CD14-positive monocyte (primary cell): ENCODE measurements at regions not wholly inside any gene's neighbourhood (a gene's known extent, or its start where the extent isn't known, plus 50 kb on each side); places are given as distances from the start of the nearest gene placed in this dataset.

ENCODE experiments used
- DNase-seq, 3 donors: peaks; one replicate each; pipeline ENCODE4 v3.0.0-alpha.2; 2011 to 2022
- H2AFZ ChIP-seq: 2 replicates; pipeline ENCODE4 v1.6.0; 2012; ENCODE audit warnings: mild to moderate bottlenecking, low read depth, low read length, inconsistent platforms; ENCODE audit not compliant: insufficient read depth, poor library complexity, severe bottlenecking
- H3K27ac ChIP-seq, 2 donors: 1 replicate in 1 of 2; 2 replicates in 1 of 2; pipeline ENCODE4 v1.5.1; 2012 to 2013; ENCODE audit warnings: low read length in 2 of 2, control low read depth in 1 of 2, inconsistent platforms in 1 of 2, low read depth in 1 of 2, mild to moderate bottlenecking in 1 of 2
- H3K27me3 ChIP-seq, 2 donors: one replicate each; pipeline versions ENCODE4 v1.6.0 to v1.6.1; 2011 to 2013; ENCODE audit warnings: low read length in 2 of 2; ENCODE audit not compliant: control insufficient read depth in 2 of 2, insufficient read depth in 2 of 2
- H3K36me3 ChIP-seq, 2 donors: replicated peaks in 1 of 2; 1 replicate in 1 of 2; 2 replicates in 1 of 2; pipeline versions ENCODE4 v1.5.1 to v1.6.1; 2012 to 2013; ENCODE audit warnings: low read length in 2 of 2, control low read depth in 1 of 2, inconsistent platforms in 1 of 2, mild to moderate bottlenecking in 1 of 2; ENCODE audit not compliant: insufficient read depth in 2 of 2, control insufficient read depth in 1 of 2
- H3K4me1 ChIP-seq, 2 donors: 1 replicate in 1 of 2; 2 replicates in 1 of 2; pipeline versions ENCODE4 v1.5.1 to v1.6.1; 2012 to 2013; ENCODE audit warnings: low read length in 2 of 2, control low read depth in 1 of 2, inconsistent platforms in 1 of 2, mild to moderate bottlenecking in 1 of 2, moderate library complexity in 1 of 2; ENCODE audit not compliant: insufficient read depth in 2 of 2, control insufficient read depth in 1 of 2
- H3K4me2 ChIP-seq: replicated peaks from 2 replicates; pipeline ENCODE3; 2012; ENCODE audit warnings: low read length, moderate library complexity, mild to moderate bottlenecking; ENCODE audit not compliant: poor library complexity, severe bottlenecking; ENCODE audit errors: extremely low read depth
- H3K4me3 ChIP-seq, 3 experiments: fragments of 200-600 bp in 1 of 3; sonication (generic) in 1 of 3; replicated peaks in 1 of 3; 1 replicate in 2 of 3; 2 replicates in 1 of 3; pipeline ENCODE4 v1.5.1; 2011 to 2013; ENCODE audit warnings: low read length in 3 of 3, mild to moderate bottlenecking in 3 of 3, control low read depth in 2 of 3, low read depth in 2 of 3, inconsistent platforms in 1 of 3, moderate library complexity in 1 of 3
- H3K79me2 ChIP-seq: 2 replicates; pipeline ENCODE4 v1.6.0; 2012; ENCODE audit warnings: mild to moderate bottlenecking, control low read depth, inconsistent platforms, low read length, moderate library complexity; ENCODE audit not compliant: insufficient read depth
- H3K9ac ChIP-seq: 2 replicates; pipeline ENCODE4 v1.6.0; 2017; ENCODE audit warnings: low read length, mild to moderate bottlenecking; ENCODE audit not compliant: insufficient read depth, poor library complexity, severe bottlenecking
- H3K9me3 ChIP-seq, 2 donors: replicated peaks in 1 of 2; 1 replicate in 1 of 2; 2 replicates in 1 of 2; pipeline versions ENCODE4 v1.5.1 to v1.6.1; 2012 to 2013; ENCODE audit warnings: low read length in 2 of 2, control low read depth in 1 of 2; ENCODE audit not compliant: control insufficient read depth in 1 of 2, insufficient read depth in 1 of 2
- H4K20me1 ChIP-seq: 2 replicates; pipeline ENCODE4 v1.6.0; 2012; ENCODE audit warnings: mild to moderate bottlenecking, low read length, control low read depth, moderate library complexity; ENCODE audit not compliant: insufficient read depth
- H3K27ac Mint-ChIP-seq, 7 donors: one replicate each; pipeline ENCODE4 v1.8.0; 2020; ENCODE audit warnings: mild to moderate bottlenecking in 7 of 7, mixed read lengths in 7 of 7, moderate library complexity in 6 of 7, inconsistent platforms in 2 of 7
- H3K27me3 Mint-ChIP-seq, 3 donors: one replicate each; pipeline ENCODE4 v1.8.0; 2021 to 2022; ENCODE audit warnings: low read depth in 3 of 3, mild to moderate bottlenecking in 3 of 3, mixed read lengths in 3 of 3, moderate library complexity in 3 of 3, inconsistent platforms in 1 of 3
- H3K36me3 Mint-ChIP-seq, 2 donors: one replicate each; pipeline ENCODE4 v1.8.0; 2020; ENCODE audit warnings: mixed read lengths in 2 of 2, inconsistent platforms in 1 of 2, mild to moderate bottlenecking in 1 of 2
- H3K4me1 Mint-ChIP-seq: one replicate; pipeline ENCODE4 v1.8.0; 2020; ENCODE audit warnings: mild to moderate bottlenecking, mixed read lengths
- H3K4me3 Mint-ChIP-seq, 2 donors: one replicate each; pipeline ENCODE4 v1.8.0; 2020; ENCODE audit warnings: mild to moderate bottlenecking in 2 of 2, mixed read lengths in 2 of 2, moderate library complexity in 1 of 2
- H3K9me3 Mint-ChIP-seq, 7 donors: one replicate each; pipeline ENCODE4 v1.8.0; 2020 to 2022; ENCODE audit warnings: mixed read lengths in 7 of 7, mild to moderate bottlenecking in 6 of 7, moderate library complexity in 6 of 7, inconsistent platforms in 2 of 7
- WGBS: methylation state at CpG from one replicate; pipeline ENCODE4 v1.1.5; 2013; ENCODE audit warnings: missing lambda C conversion rate; ENCODE audit not compliant: insufficient coverage; 5-methylcytosine and 5-hydroxymethylcytosine counted together
- intact Hi-C, 2 donors: fragments of 100-400 bp; cut with micrococcal nuclease; formaldehyde crosslinking; loops; one replicate each; pipeline versions ENCODE4 v1.15.0 to v1.15.1; 2023
- TF ChIP-seq, protein P1 (sequence below): fragments of 200-600 bp; IDR thresholded peaks from one replicate; pipeline ENCODE4 v1.8.0; 2022; ENCODE audit warnings: antibody characterized with exemption, mild to moderate bottlenecking

DNA sequence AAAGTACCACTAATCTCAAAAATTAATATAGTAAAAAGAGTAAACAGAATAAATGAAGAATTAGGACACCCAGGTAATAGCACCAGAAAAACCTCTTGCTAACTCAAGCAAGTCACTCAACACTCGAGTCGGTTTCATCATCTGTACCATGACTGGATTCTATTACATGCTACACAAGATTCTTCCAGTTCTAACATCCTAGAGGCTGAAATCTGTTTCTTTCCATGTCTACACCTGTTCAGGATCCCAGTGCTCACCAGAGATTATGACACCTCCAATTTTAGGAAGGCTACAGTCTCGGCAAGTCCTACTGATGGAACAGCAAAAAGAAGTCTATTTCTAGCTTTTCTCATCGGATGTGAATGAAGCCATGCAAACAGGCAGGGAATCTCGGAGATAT is 95.3 kb upstream of the ANK3 start:
- DNase-seq = no peak
- H3K36me3 Mint-ChIP-seq = no peaks in the 10 kb centered on the region
- Histone ChIP-seq H3K9ac (no peak overlapping the region), H3K27me3 (no peaks in the 10 kb centered on the region), H3K27ac (no peak overlapping the region), H3K79me2 (no peaks in the 10 kb centered on the region), H3K4me3 (no peak overlapping the region), H2AFZ (no peak overlapping the region), H3K4me1 (no peaks in the 10 kb centered on the region), H3K36me3 (no peaks in the 10 kb centered on the region), H3K4me2 (no peak overlapping the region), H3K9me3 (no peaks in the 10 kb centered on the region), H4K20me1 (no peaks in the 10 kb centered on the region)
- intact Hi-C loops = no loop called here
- H3K27ac Mint-ChIP-seq = no peak overlapping the region
- 96% methylated on average over 5 of the region's 5 CpGs for WGBS
- no peaks in the 10 kb centered on the region for H3K9me3 Mint-ChIP-seq
- TF ChIP-seq, protein P1, sequence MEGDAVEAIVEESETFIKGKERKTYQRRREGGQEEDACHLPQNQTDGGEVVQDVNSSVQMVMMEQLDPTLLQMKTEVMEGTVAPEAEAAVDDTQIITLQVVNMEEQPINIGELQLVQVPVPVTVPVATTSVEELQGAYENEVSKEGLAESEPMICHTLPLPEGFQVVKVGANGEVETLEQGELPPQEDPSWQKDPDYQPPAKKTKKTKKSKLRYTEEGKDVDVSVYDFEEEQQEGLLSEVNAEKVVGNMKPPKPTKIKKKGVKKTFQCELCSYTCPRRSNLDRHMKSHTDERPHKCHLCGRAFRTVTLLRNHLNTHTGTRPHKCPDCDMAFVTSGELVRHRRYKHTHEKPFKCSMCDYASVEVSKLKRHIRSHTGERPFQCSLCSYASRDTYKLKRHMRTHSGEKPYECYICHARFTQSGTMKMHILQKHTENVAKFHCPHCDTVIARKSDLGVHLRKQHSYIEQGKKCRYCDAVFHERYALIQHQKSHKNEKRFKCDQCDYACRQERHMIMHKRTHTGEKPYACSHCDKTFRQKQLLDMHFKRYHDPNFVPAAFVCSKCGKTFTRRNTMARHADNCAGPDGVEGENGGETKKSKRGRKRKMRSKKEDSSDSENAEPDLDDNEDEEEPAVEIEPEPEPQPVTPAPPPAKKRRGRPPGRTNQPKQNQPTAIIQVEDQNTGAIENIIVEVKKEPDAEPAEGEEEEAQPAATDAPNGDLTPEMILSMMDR = no peak
- no peaks in the 10 kb centered on the region for H3K4me1 Mint-ChIP-seq
- H3K4me3 Mint-ChIP-seq = no peak overlapping the region
- H3K27me3 Mint-ChIP-seq = peaks cover 0 to 4% (median 4%) of the 10 kb centered on the region in 3 donors

DNA sequence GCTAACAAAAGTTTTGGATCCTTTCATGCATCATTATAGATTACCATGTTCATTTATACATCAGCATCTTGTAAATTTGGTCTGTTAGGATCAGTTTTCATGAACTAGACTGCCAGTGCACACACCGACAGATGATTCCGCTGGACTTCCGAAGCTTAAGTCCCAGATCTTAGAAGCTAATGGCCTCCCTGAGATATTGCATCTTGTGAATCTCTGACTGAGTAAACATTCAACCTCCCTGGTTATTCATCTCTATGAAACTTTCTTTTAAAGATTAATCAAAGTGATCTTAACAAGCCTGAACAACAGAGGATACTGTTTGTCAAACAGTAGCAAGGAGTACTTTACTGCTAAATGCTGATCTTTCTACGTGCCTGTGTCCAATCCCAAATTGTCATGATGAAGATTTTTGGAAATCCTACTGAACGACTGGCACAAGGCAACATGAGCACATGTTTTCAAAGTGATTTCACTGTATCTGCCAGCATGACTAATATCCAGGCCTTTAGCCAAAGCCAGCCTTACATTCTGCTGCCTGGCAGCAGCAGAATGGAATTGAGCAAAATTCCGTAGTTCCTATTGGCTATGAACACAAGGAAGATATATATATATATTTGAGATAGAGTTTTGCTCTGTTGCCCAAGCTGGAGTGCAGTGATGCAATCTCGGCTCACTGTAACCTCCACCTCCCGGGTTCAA is 91.3 kb upstream of the ANK3 start:
- intact Hi-C loops = no loop called here
- no peaks in the 10 kb centered on the region for H3K36me3 Mint-ChIP-seq
- no peak overlapping the region for H3K27ac Mint-ChIP-seq
- H3K4me1 Mint-ChIP-seq = no peaks in the 10 kb centered on the region
- H3K27me3 ChIP-seq = no peaks in the 10 kb centered on the region
- no peak overlapping the region for H3K9ac ChIP-seq
- no peak overlapping the region for H3K4me3 Mint-ChIP-seq
- TF ChIP-seq, protein P1 = no peak
- H3K27me3 Mint-ChIP-seq = peaks cover 0 to 4% (median 2%) of the 10 kb centered on the region in 3 donors
- no peaks in the 10 kb centered on the region for H3K9me3 Mint-ChIP-seq
- 100% methylated on average over 3 of the region's 8 CpGs for WGBS
- no peaks in the 10 kb centered on the region for H3K4me1 ChIP-seq
- DNase-seq = no peak
- no peak overlapping the region for H3K4me2 ChIP-seq
- H3K27ac ChIP-seq = no peak overlapping the region
- H4K20me1 ChIP-seq = no peaks in the 10 kb centered on the region
- no peaks in the 10 kb centered on the region for H3K79me2 ChIP-seq
- no peaks in the 10 kb centered on the region for H3K36me3 ChIP-seq
- H3K4me3 ChIP-seq = no peak overlapping the region
- no peaks in the 10 kb centered on the region for H3K9me3 ChIP-seq
- H2AFZ ChIP-seq = no peak overlapping the region
